Fibroblast of pulmonary artery (primary cell): ENCODE measurements at regions not wholly inside any gene's neighbourhood (a gene's known extent, or its start where the extent isn't known, plus 50 kb on each side); places are given as distances from the start of the nearest gene placed in this dataset.

ENCODE experiments used
- DNase-seq: peaks from one replicate; pipeline ENCODE4 v3.0.0-alpha.2; 2010; ENCODE audit warnings: low read depth
- H3K4me3 ChIP-seq: replicated peaks from 2 replicates; pipeline ENCODE4 v1.5.1; 2011; ENCODE audit warnings: low read depth, mild to moderate bottlenecking, control low read depth, low read length, moderate library complexity
- CTCF ChIP-seq: IDR thresholded peaks from 2 replicates; pipeline ENCODE4 v1.5.1; 2011; ENCODE audit warnings: mild to moderate bottlenecking, control low read depth, low read length, inconsistent platforms; ENCODE audit errors: missing control alignments

- H3K4me3 ChIP-seq = no peak overlapping the region
- TF ChIP-seq CTCF = no peak
- DNase-seq = no peak
Observed at GRCh38 chr6:91600561-91600960, 1013.7 kb upstream of the MAP3K7 start.

- TF ChIP-seq CTCF = no peak
- DNase-seq = no peak
Observed at GRCh38 chr6:91590191-91590590, 1003.3 kb upstream of the MAP3K7 start.

GRCh38 chr6:91580635-91581034, 993.8 kb upstream of the MAP3K7 start:
- no peak overlapping the region for H3K4me3 ChIP-seq
- no peak for TF ChIP-seq CTCF
- no peak for DNase-seq

More at GRCh38 chr6:91590191-91590590, 1003.3 kb upstream of the MAP3K7 start:
- H3K4me3 ChIP-seq = no peak overlapping the region

GRCh38 chr6:91575032-91575431, 988.2 kb upstream of the MAP3K7 start:
- H3K4me3 ChIP-seq = no peak overlapping the region
- DNase-seq = no peak
- TF ChIP-seq CTCF = no peak

GRCh38 chr6:91573826-91574416, 987.0 kb upstream of the MAP3K7 start:
- no peak for DNase-seq
- TF ChIP-seq CTCF = no peak
- H3K4me3 ChIP-seq = no peak overlapping the region

- TF ChIP-seq CTCF = no peak
- DNase-seq = no peak
- H3K4me3 ChIP-seq = no peak overlapping the region
Observed at GRCh38 chr6:91572878-91573277, 986.0 kb upstream of the MAP3K7 start.

- no peak overlapping the region for H3K4me3 ChIP-seq
- TF ChIP-seq CTCF = no peak
- DNase-seq = no peak
Observed at GRCh38 chr6:91569071-91569470, 982.2 kb upstream of the MAP3K7 start.
